C4-2B (cell line): ENCODE measurements at regions not wholly inside any gene's neighbourhood (a gene's known extent, or its start where the extent isn't known, plus 50 kb on each side); places are given as distances from the start of the nearest gene placed in this dataset.

Source experiments
- H3K27ac ChIP-seq: fragments of 450-650 bp; 2 replicates; pipeline ENCODE4 v1.5.1; 2017
- ZFX ChIP-seq: fragments of 450-650 bp; IDR thresholded peaks from 2 replicates; pipeline ENCODE4 v1.6.1; 2017
- TF ChIP-seq, protein P1 (sequence below): fragments of 450-650 bp; conservative IDR thresholded peaks from 2 replicates; pipeline ENCODE4 v1.5.1; 2017; ENCODE audit warnings: mild to moderate bottlenecking

DNA sequence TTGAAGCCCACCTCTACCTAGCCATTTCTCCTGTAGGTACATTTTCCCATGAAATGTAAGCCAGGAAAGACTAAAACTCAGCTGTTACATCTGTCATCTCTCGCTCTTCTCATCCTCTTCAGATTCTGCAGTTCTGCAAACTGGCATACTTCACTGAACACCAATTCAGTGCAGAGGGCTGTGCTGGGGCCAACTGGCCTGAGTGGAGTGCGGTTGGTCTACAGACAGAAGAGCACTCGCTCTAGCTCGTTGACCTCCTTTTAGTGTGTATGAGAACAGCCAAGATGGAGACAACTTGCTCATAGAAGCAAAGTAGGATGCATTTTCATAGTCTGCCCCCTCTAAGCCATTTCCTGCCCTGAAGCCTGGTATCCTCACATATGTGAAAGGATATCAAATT, 862.6 kb downstream of the BCL11A start:
- no peak for TF ChIP-seq ZFX
- TF ChIP-seq, protein P1, sequence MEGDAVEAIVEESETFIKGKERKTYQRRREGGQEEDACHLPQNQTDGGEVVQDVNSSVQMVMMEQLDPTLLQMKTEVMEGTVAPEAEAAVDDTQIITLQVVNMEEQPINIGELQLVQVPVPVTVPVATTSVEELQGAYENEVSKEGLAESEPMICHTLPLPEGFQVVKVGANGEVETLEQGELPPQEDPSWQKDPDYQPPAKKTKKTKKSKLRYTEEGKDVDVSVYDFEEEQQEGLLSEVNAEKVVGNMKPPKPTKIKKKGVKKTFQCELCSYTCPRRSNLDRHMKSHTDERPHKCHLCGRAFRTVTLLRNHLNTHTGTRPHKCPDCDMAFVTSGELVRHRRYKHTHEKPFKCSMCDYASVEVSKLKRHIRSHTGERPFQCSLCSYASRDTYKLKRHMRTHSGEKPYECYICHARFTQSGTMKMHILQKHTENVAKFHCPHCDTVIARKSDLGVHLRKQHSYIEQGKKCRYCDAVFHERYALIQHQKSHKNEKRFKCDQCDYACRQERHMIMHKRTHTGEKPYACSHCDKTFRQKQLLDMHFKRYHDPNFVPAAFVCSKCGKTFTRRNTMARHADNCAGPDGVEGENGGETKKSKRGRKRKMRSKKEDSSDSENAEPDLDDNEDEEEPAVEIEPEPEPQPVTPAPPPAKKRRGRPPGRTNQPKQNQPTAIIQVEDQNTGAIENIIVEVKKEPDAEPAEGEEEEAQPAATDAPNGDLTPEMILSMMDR: no peak

DNA sequence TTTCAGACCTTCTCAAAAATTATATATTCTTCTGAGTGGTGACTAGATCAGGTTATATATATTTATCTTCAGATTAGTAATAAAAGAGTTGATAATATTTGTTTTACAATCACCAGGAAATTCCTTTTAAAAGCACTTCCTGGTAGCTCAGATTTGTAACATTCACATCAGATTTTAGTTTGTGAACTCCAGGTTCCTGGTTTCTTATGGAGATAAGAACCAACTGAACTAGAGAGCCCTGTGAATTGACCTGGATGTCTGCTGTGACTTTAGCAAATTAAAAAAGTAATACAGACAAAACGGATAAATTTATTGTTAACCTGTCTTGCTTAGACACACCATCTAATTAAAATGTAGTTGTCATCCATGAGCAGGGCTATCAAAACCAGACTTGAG, 868.7 kb downstream of the BCL11A start:
- TF ChIP-seq, protein P1: no peak
- no peak for TF ChIP-seq ZFX
- peak overlapping the region; percentile 55; the same call in 1 of the 2 replicates for H3K27ac ChIP-seq

More for the DNA sequence above, 862.6 kb downstream of the BCL11A start:
- no peak overlapping the region for H3K27ac ChIP-seq

DNA sequence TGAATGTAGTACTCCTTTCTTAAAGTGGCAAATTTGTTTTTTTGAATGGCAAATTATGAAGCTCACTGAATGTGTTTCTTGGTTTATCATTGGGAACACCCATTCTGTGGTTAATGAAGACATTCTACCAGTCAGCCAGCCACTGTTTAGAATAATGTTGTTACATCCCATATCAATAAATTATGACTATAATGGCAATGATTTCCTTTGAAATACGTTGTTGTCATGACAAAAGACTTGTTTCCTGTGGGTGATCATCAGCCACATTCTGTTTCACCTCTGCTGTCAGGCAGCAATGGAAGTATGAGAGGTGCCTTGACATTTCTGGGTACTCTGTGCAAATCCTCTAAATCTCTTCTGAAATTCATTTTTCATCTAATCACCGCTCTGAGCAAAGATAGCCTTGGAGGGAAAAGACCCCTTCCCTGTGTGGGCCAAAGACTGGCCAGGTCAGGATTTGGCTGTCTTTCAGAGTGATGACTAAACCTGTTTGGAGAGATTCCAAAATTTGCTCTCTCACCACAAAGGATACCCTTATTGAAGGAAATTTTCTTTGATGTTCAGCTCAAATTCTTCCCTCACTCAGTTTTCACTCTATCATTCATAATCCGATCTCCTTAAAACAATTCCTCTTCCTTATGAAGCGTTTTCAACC, 869.2 kb downstream of the BCL11A start:
- TF ChIP-seq, protein P1: no peak
- TF ChIP-seq ZFX: no peak
- H3K27ac ChIP-seq: peak overlapping the region; percentile 55; the same call in 1 of the 2 replicates

- H3K27ac ChIP-seq: no peak overlapping the region
- no peak for TF ChIP-seq ZFX
- TF ChIP-seq, protein P1: no peak
Measured at GRCh38 chr2:59680863-59681262, 872.6 kb downstream of the BCL11A start.

GRCh38 chr2:59677158-59677557, 876.3 kb downstream of the BCL11A start:
- no peak overlapping the region for H3K27ac ChIP-seq
- TF ChIP-seq, protein P1: no peak
- TF ChIP-seq ZFX: no peak

DNA sequence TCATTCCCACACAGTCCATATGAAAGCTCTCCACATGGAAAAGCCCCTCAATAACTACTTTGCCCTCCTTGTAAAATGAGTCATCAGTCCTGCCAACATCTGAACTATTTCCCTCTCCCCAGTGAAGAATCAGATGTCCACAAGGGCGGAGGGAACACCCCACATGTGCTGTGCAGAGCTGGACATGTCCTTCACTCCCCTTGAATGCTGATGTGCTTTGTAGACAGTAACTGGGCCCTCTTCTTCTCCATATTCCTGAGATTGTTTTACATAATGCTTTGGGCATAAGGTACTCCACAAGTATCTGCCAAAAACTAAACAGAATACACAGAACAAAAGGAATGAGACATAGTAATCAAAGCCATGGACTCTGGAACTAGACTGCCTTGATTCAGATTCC, 879.4 kb downstream of the BCL11A start:
- TF ChIP-seq, protein P1: no peak
- H3K27ac ChIP-seq: no peak overlapping the region

DNA sequence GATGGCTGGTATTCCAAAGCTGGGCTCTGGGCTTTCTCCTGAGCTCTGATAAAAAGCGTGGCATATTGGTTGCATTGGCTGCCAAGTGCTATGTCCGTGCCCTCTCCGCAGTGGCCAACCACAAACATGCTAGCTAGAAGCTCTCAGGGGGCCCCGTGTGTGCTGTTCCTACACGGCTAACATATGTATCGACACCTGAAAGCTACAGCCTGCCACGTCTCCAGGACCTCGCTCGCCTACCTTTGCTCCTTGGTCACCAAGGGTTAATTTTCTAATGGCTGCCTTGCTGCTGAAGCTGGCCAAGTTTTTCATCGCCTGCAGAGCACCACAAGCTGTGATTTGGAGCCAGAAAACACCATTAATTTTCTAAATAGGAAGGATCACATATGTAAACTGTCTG, 888.4 kb downstream of the BCL11A start:
- no peak overlapping the region for H3K27ac ChIP-seq
- TF ChIP-seq ZFX: no peak
- TF ChIP-seq, protein P1: no peak
